M059J (cell line): ENCODE measurements at regions not wholly inside any gene's neighbourhood (a gene's known extent, or its start where the extent isn't known, plus 50 kb on each side); places are given as distances from the start of the nearest gene placed in this dataset.
A peak's percentile ranks its signal among the peaks of the same experiment; 100 is the strongest.

Source experiments
- DNase-seq: peaks from one replicate; pipeline ENCODE4 v3.0.0-alpha.2; 2012; ENCODE audit warnings: low read depth

DNA sequence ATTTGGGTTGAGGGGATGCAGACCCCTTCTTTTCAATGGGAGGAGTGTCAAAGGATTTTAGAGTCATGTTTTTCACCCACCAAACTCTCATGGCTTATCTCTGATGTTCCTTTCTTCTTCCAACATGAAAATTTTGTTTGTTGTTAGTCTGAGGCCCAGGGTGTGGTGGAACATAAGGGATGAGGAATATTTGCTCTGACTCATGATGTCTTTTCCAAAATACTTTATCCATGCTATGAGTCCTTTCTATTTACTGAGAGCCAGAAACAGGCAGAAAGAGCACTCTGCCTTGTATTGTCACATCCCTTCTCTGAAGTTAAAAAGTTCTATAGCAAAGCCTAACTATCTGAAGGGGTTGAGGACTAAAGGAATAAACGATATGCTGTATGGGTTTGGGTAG lies 61.6 kb upstream of the GYPA start:
- no peak for DNase-seq

DNA sequence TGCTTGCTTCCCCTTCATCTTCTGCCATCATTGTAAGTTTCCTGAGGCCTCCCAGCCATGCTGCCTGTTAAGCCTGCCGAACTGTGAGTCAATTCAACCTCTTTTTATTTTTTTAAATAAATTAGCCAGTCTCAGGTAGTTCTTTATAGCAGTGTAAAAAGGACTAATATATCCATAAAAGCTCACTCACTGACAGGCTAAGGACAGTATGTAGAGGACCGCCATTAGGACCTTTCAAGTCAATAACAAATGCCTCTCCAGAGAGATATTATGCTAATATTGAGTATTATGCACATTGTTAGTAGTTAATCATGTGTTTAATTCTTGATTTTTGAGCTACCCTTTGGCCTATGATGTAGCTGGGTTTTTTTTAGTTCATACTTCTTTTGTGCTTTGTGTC lies 62.6 kb upstream of the GYPA start:
- no peak for DNase-seq

DNA sequence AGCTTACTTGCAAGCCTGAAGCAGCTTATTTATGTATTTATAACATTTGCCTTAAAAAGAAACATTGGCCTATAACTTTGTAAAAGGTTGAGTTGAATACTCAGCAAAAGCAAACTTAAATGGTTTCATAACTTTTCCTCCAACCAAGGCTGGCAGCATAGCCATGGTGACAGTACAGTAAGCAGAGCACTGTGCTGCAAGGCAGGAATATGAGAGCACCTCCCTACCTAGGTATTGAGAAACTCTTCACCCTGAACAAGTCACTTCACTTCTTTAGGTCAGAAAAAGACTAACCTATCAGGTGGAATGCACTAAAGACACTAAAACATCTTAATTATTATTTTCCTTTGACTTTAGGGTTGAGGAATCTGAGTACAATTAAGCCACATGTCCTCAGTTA lies 63.9 kb upstream of the GYPA start:
- no peak for DNase-seq

DNA sequence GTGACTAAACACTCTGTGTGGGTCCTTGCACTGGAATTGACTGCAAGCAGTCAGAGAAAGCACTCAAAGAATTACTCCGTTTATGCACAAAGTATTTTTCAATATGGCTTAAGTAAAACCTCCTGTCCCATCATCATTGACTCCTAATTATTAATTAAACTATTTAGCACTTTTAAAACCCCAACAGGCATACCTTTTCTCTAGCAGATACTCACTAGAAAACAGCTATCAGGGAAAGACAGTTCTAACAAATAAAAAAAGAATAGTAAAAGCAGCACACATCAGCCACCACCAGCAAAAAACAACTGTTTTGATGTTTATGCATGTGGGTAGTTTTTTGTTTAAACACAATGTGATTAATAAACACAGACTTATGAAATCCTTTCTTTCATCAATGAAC lies 66.2 kb upstream of the GYPA start:
- DNase-seq: no peak

DNA sequence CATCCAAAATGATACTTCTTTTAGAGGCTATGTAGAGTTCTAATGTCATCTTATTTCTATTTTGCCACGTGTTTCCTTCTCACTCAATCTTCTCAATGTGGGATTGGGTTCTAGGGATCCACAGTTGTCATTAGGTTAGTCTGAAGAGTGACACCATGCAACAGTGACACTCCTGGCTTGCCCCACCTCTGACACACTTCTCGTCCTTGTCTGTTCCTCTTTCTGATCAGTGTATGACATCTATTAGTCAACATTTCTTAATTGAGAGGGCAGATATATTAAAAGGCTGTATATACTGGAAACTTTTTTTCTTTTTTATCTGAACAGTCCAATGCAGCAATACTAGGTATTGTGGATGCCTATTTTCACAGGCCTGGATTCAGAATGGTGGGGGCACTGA lies 67.6 kb upstream of the GYPA start:
- no peak for DNase-seq

DNA sequence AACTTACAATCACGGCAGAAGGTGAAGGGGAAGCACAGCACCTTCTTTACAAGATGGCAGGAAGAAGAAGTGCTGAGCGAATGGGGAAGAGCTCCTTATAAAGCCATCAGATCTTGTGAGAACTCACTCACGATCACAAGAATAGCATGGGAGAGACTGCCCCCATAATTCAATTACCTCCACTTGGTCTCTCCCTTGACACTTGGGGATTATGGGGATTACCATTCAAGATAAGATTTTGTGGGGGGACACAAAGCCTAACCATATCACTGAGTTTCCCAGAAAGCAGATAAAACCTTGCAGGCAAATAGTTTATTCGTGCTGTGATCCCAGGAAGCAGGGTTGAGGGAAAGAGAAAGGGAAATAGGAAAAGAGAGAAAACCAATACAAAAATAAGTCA lies 69.0 kb upstream of the GYPA start:
- no peak for DNase-seq

DNA sequence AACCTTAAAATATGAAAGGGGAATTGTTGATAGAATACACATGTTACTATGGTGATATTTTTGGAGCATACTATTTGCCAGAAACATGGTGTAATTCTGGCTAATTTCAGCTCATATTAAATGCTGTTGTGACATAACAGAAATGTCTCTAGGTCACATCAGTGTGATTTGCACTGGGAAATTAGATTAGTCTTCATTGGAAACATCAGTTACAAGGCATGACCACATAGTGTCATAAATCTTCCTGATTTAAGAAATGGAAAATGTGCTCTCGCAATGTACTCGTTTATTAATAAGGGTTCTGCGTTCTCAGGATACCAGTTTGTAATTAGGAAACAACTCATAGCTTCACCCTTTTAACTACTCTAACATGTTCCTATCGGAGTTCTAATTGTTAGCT lies 72.9 kb upstream of the GYPA start:
- no peak for DNase-seq

DNA sequence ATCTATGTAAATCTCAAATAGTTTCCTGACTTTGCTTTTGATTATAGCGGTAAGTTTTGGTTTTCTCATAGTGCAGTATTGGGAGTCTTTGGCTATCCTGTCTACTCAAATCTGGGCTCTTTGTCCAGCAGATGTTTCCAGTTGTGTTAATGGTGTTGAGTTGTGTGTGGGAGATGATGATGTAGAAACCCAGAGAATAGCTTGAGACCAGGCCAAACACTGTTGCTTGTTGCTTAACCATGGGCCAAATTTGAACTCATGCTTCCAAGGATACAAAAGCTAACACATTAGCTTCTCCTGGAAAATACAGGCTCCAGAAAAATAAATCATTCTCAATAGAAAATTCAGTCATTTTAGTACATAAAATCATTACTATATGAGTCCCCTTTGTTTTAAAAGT lies 82.6 kb upstream of the GYPA start:
- DNase-seq: no peak

DNA sequence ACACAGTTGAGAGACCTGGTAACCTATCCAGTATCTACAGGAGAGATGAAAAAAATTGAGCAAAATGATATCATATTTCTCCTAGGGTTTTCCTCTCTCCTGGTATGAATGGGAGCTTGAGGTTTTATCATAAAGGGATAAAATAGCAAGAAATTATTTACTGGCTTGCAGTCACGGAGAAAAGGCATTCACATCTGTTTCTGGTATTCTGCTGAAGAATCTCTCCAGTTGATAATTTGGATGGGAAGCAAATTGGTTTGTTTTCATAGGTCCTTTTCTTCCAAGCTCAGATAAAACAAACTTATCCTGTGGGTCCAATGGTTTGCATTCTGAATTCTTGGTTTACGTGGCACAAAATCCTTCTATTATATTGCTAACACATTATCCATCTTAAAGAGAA lies 83.1 kb upstream of the GYPA start:
- no peak for DNase-seq

DNA sequence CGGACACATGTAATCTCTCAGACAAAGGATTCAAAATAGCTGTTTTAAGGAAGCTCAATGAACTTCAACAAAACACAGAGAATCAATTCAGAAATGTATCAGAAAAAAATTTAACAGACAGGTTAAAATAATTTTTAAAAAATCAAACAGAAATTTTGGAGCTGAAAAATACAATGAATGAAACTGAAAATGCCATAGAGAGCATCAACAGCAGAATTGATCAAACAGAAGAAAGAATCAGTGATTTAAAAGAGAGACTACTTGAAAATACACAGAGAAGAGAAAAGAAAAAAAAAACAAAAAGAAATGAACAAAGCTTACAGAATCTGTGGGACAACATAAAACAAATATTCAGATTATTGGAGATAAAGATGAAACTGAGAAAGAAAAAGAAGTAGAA lies 118.8 kb upstream of the GYPA start:
- no peak for DNase-seq

DNA sequence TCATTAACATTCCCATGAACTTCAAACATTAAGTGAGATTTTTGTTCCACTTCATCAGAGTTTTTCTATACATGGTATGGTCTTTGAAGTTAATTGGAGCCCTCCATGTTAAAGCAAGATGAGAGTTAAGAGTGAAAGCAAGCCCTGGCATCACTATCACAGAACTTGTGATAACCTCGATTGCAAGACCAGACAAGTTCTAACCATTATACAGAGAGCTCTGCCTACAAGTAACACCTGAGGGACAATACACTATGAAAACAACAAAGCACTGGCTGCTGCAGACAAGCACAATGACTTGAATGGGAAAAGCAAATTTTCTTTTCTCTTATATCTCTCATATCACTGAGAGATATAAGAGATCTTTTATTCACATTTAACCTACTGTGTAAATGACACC lies 126.6 kb upstream of the GYPA start:
- DNase-seq: no peak

DNA sequence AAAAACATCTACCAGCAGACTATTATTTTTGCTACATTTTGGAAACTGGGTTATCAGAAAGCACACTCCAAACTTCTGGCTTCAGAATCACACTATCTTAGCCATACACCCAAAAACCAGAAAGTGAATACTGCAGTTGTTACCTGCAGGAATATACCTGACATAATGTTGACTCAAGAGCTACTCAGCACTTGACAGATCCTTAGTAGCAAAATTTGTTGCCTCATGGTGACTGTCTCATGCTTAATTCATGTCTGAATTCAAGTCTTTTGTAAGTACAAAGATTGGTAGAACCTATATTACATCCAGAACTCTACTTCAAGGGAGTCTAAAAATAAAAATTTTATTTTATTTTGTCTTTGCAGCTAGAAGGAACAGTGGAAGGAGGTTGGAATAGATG lies 140.2 kb upstream of the GYPA start:
- DNase-seq: no peak

DNA sequence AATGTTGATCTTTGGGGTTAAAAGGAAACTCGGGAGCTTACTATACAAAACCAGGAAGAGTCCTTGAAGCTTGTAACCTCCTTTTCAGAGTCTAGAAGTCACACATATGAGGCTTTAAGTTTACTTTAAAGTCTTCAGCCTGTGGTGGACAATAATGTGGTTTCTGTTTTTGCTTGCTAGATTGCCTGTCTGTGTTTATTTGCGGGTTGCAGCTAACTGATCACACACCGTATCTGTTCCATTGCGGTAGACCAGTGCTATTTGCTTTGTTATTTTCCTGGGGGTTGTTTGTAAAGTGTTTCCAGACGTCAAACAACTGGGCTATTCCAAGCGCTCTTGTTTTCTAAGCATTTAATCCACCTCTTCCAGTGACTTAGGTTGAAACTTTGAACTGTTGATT lies 143.0 kb upstream of the GYPA start:
- no peak for DNase-seq

DNA sequence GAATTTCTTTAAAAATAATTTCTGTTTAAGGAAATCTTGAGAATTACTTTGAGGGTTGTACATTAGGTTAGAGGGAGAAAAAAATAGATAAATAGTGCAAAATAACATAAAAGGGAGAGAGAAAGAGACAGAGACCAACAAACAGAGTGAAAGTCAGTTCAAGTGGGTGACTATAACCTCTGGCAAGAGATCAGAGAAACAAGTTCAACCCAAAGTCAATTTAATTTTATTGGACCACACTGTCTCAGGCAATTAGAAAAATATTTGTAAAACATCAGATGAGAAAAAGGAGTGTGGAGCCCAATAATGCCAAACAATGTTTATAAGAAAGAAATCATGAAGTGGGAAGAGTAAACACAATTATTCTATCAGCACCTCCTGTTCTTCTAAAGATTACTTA lies 143.5 kb upstream of the GYPA start:
- no peak for DNase-seq

DNA sequence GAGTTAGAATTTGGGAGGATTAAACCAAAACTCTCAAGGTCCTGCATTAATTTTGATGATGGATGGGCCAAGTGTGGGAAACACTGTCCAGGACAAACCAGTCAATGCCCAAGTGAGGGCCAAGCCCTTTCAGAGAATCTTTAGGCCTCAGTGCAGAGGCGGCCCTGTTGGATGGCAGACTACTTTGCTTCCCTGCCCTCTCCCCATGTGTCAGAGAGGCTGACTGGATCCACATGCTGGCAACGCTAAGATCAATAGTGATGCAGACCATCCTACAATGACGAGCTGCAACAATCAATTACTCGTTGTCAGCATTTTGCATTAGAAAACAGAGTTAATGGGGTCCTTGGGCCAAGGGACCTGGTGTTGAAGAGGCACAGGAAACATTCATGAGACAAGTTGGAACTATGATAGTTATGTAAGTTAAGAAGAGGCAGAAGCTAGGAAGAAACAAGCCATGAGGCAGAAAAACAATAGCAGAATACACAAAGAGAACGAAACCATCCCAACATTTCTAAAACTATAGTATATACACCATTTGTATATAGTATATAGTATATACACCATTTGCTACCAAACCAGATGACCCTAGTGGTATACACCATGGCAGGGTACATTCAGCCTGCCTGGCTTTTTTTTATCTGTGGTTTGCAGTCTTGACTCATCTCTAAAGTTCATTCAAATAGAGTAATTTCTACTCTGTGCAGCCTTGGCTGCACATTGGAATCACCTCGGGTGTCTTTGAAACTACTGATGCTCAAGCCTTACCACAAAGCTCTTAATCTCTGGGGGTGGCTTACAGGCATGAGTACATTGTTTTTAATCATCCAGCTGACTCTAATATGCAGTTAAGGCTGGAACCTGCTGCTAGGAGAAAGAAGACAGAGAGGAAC lies 147.7 kb upstream of the GYPA start:
- peak; percentile 60 for DNase-seq

DNA sequence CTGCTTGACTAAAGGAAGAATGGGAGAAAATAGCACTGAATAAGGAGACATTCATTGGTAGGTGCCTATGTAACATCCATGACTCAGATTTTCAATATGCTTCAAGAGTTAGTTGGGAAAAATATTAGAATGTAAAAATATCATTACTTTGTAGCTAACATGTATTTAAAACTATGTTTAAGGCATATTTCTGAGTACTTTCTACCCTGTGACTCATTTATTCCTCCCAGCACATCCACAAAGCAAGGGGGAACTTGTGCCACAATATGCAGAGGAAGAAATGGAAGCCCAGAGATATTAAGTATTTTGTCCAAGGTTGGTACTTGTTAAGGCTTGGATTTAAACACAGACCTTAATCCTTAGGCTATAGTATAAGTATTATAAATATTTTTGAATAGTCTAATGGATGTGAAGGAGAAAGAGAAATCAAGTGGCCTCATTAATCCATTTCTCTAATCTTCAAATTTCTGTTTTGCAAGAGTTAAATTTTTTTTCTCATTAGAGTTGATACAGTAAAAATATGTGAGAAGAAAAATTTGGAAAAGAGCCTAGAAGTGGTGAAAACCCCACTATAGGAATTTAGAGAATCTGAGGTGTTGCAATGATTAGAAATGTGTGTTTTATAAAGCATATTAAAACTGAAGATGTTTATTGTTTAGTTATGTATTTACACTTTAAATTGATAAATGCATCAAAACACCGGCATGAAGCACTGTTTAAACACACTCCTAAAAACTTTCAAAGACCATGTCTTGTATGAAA lies 149.3 kb upstream of the GYPA start:
- DNase-seq: peak; percentile 8

DNA sequence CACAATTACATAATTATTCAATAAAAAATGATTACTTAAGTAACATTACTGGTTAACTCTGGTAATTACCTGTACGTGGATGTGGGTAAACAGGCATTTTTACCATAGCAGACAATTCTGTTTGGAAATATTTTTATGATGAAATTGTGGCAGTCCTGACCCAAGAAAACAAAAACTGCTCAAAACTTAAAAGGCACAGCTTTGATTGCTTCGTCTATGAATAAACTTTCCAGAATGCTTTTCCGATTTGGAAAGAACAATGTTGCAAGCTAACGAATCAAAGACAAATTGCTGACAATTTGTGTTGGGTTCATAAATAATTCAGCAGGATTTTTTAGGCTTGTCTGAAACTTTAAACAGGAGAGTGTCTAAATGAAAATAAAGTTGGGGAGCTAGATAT lies 150.6 kb upstream of the GYPA start:
- DNase-seq: no peak

DNA sequence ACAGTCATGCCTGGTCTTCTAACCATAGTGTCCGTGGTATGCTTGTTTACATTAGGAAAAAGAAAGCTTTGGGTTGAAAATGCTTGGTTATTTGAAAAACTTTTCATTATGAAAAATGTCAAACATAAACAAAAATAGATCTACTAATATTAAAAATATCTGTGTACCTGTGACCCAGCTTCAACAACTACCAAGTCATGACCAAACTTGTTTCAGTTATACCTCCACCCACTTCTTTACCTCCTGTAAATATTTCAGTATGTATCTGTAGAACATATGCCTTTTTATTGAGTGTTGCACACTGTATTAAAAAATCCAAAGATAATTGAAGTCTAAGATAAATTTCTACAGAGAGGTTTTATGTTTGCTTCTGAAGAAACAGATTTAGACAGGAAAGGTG lies 153.7 kb upstream of the GYPA start:
- DNase-seq: no peak

DNA sequence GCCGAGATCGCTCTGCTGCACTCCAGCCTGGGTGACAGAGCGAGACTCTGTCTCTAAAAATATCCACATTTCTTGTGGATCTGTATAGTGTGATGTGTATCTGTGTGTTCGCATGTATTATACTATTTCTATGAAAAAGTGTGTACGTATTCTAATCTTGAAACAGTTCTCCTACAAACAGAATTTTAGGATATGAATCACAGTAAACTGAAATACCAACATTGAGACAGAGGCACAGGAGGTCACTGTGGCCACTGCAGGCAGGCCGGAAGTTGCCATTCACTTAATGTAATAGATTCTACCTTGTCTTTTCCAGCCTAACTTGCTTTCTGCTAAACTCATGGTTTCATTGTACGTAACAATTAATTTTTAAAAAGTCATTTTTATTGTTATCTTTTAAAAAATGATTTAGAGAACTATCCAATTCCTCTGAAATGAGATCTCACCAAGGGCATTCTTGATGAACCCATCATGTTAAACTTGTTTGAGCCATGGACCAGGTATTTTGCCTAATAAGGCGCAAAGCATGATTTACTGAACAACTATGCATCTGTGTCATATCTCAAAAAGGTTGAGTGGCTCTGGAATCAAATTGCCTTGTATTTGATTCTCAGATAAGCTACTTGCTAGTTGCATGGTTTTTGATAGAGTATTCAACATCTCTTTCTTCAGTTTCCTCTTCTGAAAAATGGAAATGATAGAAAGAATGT lies 154.9 kb upstream of the GYPA start:
- peak; percentile 69 for DNase-seq

DNA sequence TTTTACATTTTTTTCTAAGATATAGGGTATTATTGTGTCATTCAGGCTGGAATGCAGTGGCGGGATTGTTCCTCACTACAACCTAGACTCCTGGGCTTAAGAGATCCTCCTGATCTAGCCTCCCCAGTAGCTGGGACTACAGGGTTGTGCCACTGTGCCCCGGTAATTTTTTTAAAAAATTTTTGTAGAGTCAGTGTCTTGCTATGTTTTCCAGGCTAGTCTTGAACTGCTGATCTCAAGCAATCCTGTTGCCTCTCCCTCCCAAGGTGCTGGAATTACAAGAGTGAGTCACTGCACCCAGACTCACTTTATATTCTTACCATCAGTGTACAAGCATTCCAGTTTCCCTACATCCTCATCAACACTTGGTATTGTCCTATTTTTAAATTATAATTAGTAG lies 156.4 kb upstream of the GYPA start:
- peak; percentile 21 for DNase-seq

DNA sequence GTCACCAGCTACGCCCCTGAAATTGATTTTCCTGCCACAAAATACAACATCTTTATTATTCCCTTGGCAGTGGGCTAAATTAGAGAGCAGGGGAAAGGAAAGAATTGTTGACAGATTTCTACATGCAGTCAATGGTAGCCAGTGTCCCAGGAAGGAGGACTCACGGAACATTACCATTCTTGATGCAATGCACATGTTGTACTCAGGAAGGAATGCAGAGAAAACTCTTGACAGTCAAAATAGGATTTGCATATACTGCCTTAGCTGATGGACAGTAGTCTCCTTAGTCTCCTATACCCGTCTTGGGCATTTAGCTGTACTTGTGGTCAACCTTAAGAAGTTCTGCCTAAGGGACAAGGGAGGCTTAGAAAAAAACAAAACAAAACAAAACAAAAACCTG lies 158.0 kb upstream of the GYPA start:
- no peak for DNase-seq

DNA sequence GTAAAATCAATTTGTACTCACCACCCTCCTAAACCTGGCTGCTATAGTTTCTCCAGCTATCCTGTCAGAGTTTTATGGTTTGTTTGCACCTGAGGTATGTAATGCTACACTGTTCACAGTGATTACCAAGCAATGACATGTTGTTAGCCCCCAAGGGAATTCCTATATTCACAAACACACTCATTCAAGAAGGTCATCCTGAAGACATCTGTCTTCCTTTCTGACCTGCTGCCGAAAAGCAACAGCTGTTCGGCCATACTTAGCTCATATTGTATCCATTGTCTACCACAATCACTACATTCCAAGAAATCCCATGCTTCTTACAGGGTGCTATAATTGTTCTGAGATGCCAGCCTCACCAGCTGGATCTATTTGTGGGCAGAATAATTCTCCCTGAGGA lies 160.1 kb upstream of the GYPA start:
- DNase-seq: no peak
